ENCODE measurements at regions not wholly inside any gene's neighbourhood (a gene's known extent, or its start where the extent isn't known, plus 50 kb on each side); places are given as distances from the start of the nearest gene placed in this dataset.

GRCh38 chr10:78250313-78251015 lies 216.8 kb downstream of the RPS24 start:
- no peak for DNase-seq

GRCh38 chr10:78251016-78251385 lies 217.3 kb downstream of the RPS24 start:
- DNase-seq = no peak

GRCh38 chr10:78252286-78252685 lies 218.6 kb downstream of the RPS24 start:
- DNase-seq = no peak

GRCh38 chr10:78253063-78253853 lies 219.6 kb downstream of the RPS24 start:
- no peak for DNase-seq

- DNase-seq = no peak
These were observed 220.3 kb downstream of the RPS24 start for GRCh38 chr10:78254013-78254412.

GRCh38 chr10:78255214-78255613 lies 221.6 kb downstream of the RPS24 start:
- DNase-seq = no peak

- no peak for DNase-seq
These were observed 222.4 kb downstream of the RPS24 start for GRCh38 chr10:78255796-78256638.

- no peak for DNase-seq
These were observed 224.8 kb downstream of the RPS24 start for GRCh38 chr10:78258323-78259030.

GRCh38 chr10:78259391-78259790 lies 225.7 kb downstream of the RPS24 start:
- no peak for DNase-seq

GRCh38 chr10:78260141-78260540 lies 226.5 kb downstream of the RPS24 start:
- no peak for DNase-seq

- no peak for DNase-seq
These were observed 227.0 kb downstream of the RPS24 start for GRCh38 chr10:78260680-78261079.

GRCh38 chr10:78261291-78261690 lies 227.6 kb downstream of the RPS24 start:
- no peak for DNase-seq

- no peak for DNase-seq
These were observed 229.2 kb downstream of the RPS24 start for GRCh38 chr10:78262860-78263259.

- no peak for DNase-seq
These were observed 229.9 kb downstream of the RPS24 start for GRCh38 chr10:78263521-78263988.

- DNase-seq = no peak
These were observed 230.7 kb downstream of the RPS24 start for GRCh38 chr10:78264361-78264760.

- DNase-seq = no peak
These were observed 233.2 kb downstream of the RPS24 start for GRCh38 chr10:78266741-78267469.

GRCh38 chr10:78267598-78267997 lies 233.9 kb downstream of the RPS24 start:
- DNase-seq = no peak

- no peak for DNase-seq
These were observed 235.4 kb downstream of the RPS24 start for GRCh38 chr10:78269060-78269459.

- no peak for DNase-seq
These were observed 238.7 kb downstream of the RPS24 start for GRCh38 chr10:78272329-78272728.

GRCh38 chr10:78274491-78274890 lies 240.8 kb downstream of the RPS24 start:
- no peak for DNase-seq

GRCh38 chr10:78276139-78276538 lies 242.5 kb downstream of the RPS24 start:
- no peak for DNase-seq
